HL-60 (cell line): ENCODE measurements at regions not wholly inside any gene's neighbourhood (a gene's known extent, or its start where the extent isn't known, plus 50 kb on each side); places are given as distances from the start of the nearest gene placed in this dataset.

Experiments used
- DNase-seq, 2 experiments: peaks; one replicate each; pipeline ENCODE4 v3.0.0-alpha.2; 2010 to 2020; ENCODE audit warnings: low read depth in 1 of 2, low spot score in 1 of 2
- H3K27ac ChIP-seq: fragments of 250-450 bp; sonication (Bioruptor Pico); replicated peaks from 2 replicates; pipeline ENCODE4 v1.5.1; 2020; ENCODE audit warnings: mild to moderate bottlenecking, moderate library complexity
- H3K27me3 ChIP-seq: fragments of 250-450 bp; sonication (Bioruptor Pico); 2 replicates; pipeline ENCODE4 v1.5.1; 2021; ENCODE audit warnings: mild to moderate bottlenecking, moderate library complexity; ENCODE audit not compliant: insufficient read depth, poor library complexity, severe bottlenecking
- H3K4me3 ChIP-seq: replicated peaks from 2 replicates; pipeline ENCODE4 v1.5.1; 2011; ENCODE audit warnings: mild to moderate bottlenecking, control low read depth, low read length; ENCODE audit not compliant: insufficient read depth
- GABPA ChIP-seq: IDR thresholded peaks from 2 replicates; pipeline ENCODE4 v1.6.1; 2012; ENCODE audit warnings: low read depth
- POLR2AphosphoS5 ChIP-seq: IDR thresholded peaks from 2 replicates; pipeline ENCODE4 v1.6.1; 2012; ENCODE audit warnings: low read depth
- SPI1 ChIP-seq: IDR thresholded peaks from 2 replicates; pipeline ENCODE4 v1.6.1; 2012; ENCODE audit warnings: low read depth, mild to moderate bottlenecking, borderline replicate concordance
- TF ChIP-seq, protein P1 (sequence below): IDR thresholded peaks from one replicate; pipeline ENCODE4 v1.5.1; 2011; ENCODE audit warnings: low read length, control low read depth, inconsistent platforms; ENCODE audit not compliant: insufficient read depth
- TF ChIP-seq, protein P2 (sequence below): IDR thresholded peaks from 2 replicates; pipeline ENCODE4 v1.6.1; 2012; ENCODE audit warnings: low read depth; ENCODE audit not compliant: insufficient replicate concordance

DNA sequence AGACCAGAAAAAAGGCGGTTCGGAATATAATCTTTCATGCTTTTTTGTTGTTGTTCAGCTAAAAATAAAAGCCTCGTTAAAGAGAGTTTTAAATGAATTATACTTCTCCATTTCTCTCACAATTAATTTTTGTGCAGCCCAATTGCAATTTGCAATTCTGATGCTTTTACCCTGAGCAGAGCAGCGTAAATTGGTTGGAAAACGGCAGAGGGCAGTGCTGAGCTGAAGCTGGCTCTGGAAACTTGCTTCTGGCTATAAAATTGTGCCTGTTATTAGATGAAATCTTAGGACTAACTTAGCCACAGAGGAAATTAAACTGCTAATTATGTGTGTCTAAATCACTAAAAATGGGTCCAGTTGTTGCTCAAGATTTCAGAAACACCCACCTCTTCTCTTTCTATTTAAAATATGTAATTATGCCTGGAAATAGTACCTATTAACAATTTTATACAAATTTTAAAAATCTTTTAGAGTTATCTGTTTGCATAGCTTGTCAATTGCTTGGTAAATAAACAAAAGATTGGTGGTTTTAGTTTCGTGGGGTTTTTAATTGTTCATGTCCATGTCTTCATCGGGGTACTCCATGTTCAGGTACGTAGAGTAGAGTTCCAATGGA lies 441.8 kb upstream of the TLE4 start:
- Histone ChIP-seq H3K4me3 (no peak overlapping the region), H3K27ac (no peak overlapping the region), H3K27me3 (peaks cover 2% of the 10 kb centered on the region)
- peak; percentile 8 to 30 for DNase-seq
- TF ChIP-seq, protein P1, sequence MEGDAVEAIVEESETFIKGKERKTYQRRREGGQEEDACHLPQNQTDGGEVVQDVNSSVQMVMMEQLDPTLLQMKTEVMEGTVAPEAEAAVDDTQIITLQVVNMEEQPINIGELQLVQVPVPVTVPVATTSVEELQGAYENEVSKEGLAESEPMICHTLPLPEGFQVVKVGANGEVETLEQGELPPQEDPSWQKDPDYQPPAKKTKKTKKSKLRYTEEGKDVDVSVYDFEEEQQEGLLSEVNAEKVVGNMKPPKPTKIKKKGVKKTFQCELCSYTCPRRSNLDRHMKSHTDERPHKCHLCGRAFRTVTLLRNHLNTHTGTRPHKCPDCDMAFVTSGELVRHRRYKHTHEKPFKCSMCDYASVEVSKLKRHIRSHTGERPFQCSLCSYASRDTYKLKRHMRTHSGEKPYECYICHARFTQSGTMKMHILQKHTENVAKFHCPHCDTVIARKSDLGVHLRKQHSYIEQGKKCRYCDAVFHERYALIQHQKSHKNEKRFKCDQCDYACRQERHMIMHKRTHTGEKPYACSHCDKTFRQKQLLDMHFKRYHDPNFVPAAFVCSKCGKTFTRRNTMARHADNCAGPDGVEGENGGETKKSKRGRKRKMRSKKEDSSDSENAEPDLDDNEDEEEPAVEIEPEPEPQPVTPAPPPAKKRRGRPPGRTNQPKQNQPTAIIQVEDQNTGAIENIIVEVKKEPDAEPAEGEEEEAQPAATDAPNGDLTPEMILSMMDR = peak; percentile 61
- TF ChIP-seq, protein P2, sequence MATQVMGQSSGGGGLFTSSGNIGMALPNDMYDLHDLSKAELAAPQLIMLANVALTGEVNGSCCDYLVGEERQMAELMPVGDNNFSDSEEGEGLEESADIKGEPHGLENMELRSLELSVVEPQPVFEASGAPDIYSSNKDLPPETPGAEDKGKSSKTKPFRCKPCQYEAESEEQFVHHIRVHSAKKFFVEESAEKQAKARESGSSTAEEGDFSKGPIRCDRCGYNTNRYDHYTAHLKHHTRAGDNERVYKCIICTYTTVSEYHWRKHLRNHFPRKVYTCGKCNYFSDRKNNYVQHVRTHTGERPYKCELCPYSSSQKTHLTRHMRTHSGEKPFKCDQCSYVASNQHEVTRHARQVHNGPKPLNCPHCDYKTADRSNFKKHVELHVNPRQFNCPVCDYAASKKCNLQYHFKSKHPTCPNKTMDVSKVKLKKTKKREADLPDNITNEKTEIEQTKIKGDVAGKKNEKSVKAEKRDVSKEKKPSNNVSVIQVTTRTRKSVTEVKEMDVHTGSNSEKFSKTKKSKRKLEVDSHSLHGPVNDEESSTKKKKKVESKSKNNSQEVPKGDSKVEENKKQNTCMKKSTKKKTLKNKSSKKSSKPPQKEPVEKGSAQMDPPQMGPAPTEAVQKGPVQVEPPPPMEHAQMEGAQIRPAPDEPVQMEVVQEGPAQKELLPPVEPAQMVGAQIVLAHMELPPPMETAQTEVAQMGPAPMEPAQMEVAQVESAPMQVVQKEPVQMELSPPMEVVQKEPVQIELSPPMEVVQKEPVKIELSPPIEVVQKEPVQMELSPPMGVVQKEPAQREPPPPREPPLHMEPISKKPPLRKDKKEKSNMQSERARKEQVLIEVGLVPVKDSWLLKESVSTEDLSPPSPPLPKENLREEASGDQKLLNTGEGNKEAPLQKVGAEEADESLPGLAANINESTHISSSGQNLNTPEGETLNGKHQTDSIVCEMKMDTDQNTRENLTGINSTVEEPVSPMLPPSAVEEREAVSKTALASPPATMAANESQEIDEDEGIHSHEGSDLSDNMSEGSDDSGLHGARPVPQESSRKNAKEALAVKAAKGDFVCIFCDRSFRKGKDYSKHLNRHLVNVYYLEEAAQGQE = no peak

DNA sequence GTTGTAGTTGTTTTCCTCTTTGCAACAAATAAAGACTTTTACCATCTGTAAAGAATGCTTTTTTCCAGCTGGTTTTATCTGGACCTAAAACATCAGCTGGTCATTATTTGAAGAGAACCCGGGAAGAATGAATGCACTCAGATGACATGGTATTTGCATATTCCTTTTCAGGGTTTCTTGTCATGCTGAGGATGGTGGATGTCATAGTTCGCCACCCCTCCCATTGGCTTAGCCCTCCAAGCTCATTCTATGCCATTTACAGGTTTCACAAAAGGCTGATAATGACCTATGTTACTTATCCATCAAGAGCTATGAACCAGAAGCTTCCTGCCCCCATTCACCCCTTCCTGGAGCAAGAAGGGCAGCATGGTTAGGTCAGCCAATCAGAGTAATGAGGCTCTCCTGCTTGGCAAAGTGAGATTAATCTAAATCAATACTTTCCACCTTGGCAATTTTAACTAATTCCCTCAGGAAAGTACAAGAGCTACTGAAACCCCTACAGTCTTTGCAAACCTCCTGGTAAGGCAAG lies 440.5 kb upstream of the TLE4 start:
- Histone ChIP-seq H3K4me3 (no peak overlapping the region), H3K27me3 (peaks cover 2% of the 10 kb centered on the region), H3K27ac (no peak overlapping the region)
- TF ChIP-seq POLR2AphosphoS5 = no peak
- no peak for TF ChIP-seq SPI1
- TF ChIP-seq, protein P1 = no peak
- TF ChIP-seq GABPA = no peak
- TF ChIP-seq, protein P2 = no peak
- no peak for DNase-seq

DNA sequence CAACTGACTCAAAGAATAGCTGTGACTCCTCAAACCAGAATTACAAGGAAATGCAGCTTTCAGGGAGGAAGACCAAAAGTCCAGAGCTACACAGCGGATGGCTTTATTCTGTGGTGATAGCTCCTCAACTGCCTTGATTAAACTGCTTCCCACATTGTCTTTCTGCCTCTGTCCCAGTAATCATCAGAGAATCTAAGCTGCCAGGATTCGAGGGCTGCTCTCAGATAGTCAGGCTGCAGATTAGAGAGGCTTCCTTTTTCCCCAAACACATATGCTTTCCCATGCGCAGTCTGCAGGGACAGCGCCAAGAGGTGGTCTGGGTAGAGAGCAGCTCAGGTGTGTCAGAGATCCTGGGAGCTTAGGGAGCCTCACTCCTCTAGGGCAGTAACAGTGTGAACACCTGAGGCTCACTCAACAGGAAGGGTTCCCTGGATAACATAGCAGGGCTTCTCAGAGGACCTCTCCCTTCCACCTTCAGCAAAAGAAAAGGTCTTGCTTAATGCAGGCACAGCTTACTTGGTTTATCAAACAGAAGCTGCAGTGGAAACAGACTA lies 439.9 kb upstream of the TLE4 start:
- Histone ChIP-seq H3K27ac (no peak overlapping the region), H3K4me3 (no peak overlapping the region), H3K27me3 (peaks cover 2% of the 10 kb centered on the region)
- no peak for DNase-seq
- TF ChIP-seq, protein P2 = no peak
- TF ChIP-seq SPI1 = no peak
- TF ChIP-seq, protein P1 = no peak
- no peak for TF ChIP-seq POLR2AphosphoS5
- no peak for TF ChIP-seq GABPA
